Astrocyte (in vitro differentiated cells and primary cell): ENCODE measurements at regions not wholly inside any gene's neighbourhood (a gene's known extent, or its start where the extent isn't known, plus 50 kb on each side); places are given as distances from the start of the nearest gene placed in this dataset.

Experiments
- DNase-seq: peaks from one replicate; pipeline ENCODE4 v3.0.0-alpha.2; 2010; ENCODE audit warnings: low read depth
- FAIRE-seq: peaks from 2 replicates; lab custom pipeline; 2011; peaks lifted over from hg19 to GRCh38; lab: Jason Lieb, UNC
- H2AFZ ChIP-seq: 2 replicates; pipeline ENCODE4 v1.6.0; 2012; ENCODE audit warnings: low read depth, low read length, inconsistent platforms
- H3K27ac ChIP-seq: 2 replicates; pipeline ENCODE4 v1.5.1; 2011; ENCODE audit warnings: low read depth, low read length, inconsistent platforms
- H3K27me3 ChIP-seq: 2 replicates; pipeline ENCODE4 v1.6.0; 2011; ENCODE audit warnings: low read length, inconsistent platforms; ENCODE audit not compliant: insufficient read depth
- H3K36me3 ChIP-seq: 2 replicates; pipeline ENCODE4 v1.5.1; 2011; ENCODE audit warnings: low read length, inconsistent platforms; ENCODE audit not compliant: insufficient read depth
- H3K4me1 ChIP-seq: 2 replicates; pipeline ENCODE4 v1.5.1; 2011; ENCODE audit warnings: low read length, inconsistent platforms; ENCODE audit not compliant: insufficient read depth
- H3K4me2 ChIP-seq: 2 replicates; pipeline ENCODE4 v1.6.0; 2012; ENCODE audit warnings: low read length, inconsistent platforms
- H3K4me3 ChIP-seq: 2 replicates; pipeline ENCODE4 v1.5.1; 2011; ENCODE audit warnings: low read depth, mild to moderate bottlenecking, low read length, inconsistent platforms; ENCODE audit not compliant: insufficient read depth
- H3K79me2 ChIP-seq: 2 replicates; pipeline ENCODE4 v1.6.0; 2012; ENCODE audit warnings: mild to moderate bottlenecking, low read length, inconsistent platforms; ENCODE audit not compliant: insufficient read depth
- H3K9ac ChIP-seq: 2 replicates; pipeline ENCODE4 v1.6.0; 2012; ENCODE audit warnings: mild to moderate bottlenecking, low read length, inconsistent platforms
- H3K9me3 ChIP-seq: 2 replicates; pipeline ENCODE4 v1.5.1; 2012; ENCODE audit warnings: low read depth, mild to moderate bottlenecking, low read length, inconsistent platforms; ENCODE audit not compliant: insufficient read depth
- H4K20me1 ChIP-seq: 2 replicates; pipeline ENCODE4 v1.6.0; 2012; ENCODE audit warnings: low read length, inconsistent platforms; ENCODE audit not compliant: insufficient read depth
- H3K27ac Mint-ChIP-seq: one replicate; pipeline ENCODE4 v1.8.0; 2021; ENCODE audit warnings: mild to moderate bottlenecking, mixed read lengths; ENCODE audit not compliant: unreplicated experiment
- H3K27me3 Mint-ChIP-seq: one replicate; pipeline ENCODE4 v1.8.0; 2021; ENCODE audit warnings: low read depth, mixed read lengths; ENCODE audit not compliant: unreplicated experiment
- H3K36me3 Mint-ChIP-seq: one replicate; pipeline ENCODE4 v1.8.0; 2021; ENCODE audit warnings: low read depth, mixed read lengths; ENCODE audit not compliant: unreplicated experiment
- H3K4me1 Mint-ChIP-seq: one replicate; pipeline ENCODE4 v1.8.0; 2021; ENCODE audit warnings: low read depth, mixed read lengths; ENCODE audit not compliant: unreplicated experiment
- H3K4me3 Mint-ChIP-seq: one replicate; pipeline ENCODE4 v1.8.0; 2021; ENCODE audit warnings: mild to moderate bottlenecking, moderate library complexity, mixed read lengths; ENCODE audit not compliant: unreplicated experiment
- H3K9me3 Mint-ChIP-seq: one replicate; pipeline ENCODE4 v1.8.0; 2021; ENCODE audit warnings: mild to moderate bottlenecking, mixed read lengths; ENCODE audit not compliant: unreplicated experiment
- CTCF ChIP-seq: IDR thresholded peaks from 2 replicates; pipeline ENCODE4 v1.5.1; 2011; ENCODE audit warnings: low read depth, mild to moderate bottlenecking, inconsistent platforms, low read length, moderate library complexity; ENCODE audit not compliant: insufficient read depth
- EZH2 ChIP-seq: IDR thresholded peaks from 2 replicates; pipeline ENCODE4 v1.6.1; 2012; ENCODE audit warnings: mild to moderate bottlenecking, low read length, inconsistent platforms; ENCODE audit not compliant: insufficient read depth

GRCh38 chr4:145346081-145346480 lies 135.6 kb upstream of the SMAD1 start:
- Mint-ChIP-seq H3K4me1 (peaks cover 47% of the 10 kb centered on the region), H3K27me3 (no peaks in the 10 kb centered on the region), H3K9me3 (peaks cover 9% of the 10 kb centered on the region), H3K36me3 (no peaks in the 10 kb centered on the region), H3K4me3 (no peak overlapping the region), H3K27ac (no peak overlapping the region)
- H3K27ac ChIP-seq: no peak overlapping the region
- H3K9me3 ChIP-seq: no peaks in the 10 kb centered on the region
- H3K9ac ChIP-seq: no peak overlapping the region
- H3K79me2 ChIP-seq: no peaks in the 10 kb centered on the region
- H3K36me3 ChIP-seq: no peaks in the 10 kb centered on the region
- peaks cover 12% of the 10 kb centered on the region for H3K4me1 ChIP-seq
- H3K27me3 ChIP-seq: no peaks in the 10 kb centered on the region
- no peak overlapping the region for H2AFZ ChIP-seq
- DNase-seq (no peak), FAIRE-seq (no peak)
- TF ChIP-seq CTCF (no peak), EZH2 (no peak)
- no peak overlapping the region for H3K4me3 ChIP-seq
- no peaks in the 10 kb centered on the region for H4K20me1 ChIP-seq
- no peak overlapping the region for H3K4me2 ChIP-seq

- Histone ChIP-seq H2AFZ (no peak overlapping the region), H3K4me2 (no peak overlapping the region), H4K20me1 (no peaks in the 10 kb centered on the region), H3K9me3 (no peaks in the 10 kb centered on the region), H3K4me1 (peaks cover 12% of the 10 kb centered on the region), H3K79me2 (no peaks in the 10 kb centered on the region), H3K27ac (no peak overlapping the region), H3K36me3 (no peaks in the 10 kb centered on the region), H3K27me3 (no peaks in the 10 kb centered on the region), H3K9ac (no peak overlapping the region), H3K4me3 (no peak overlapping the region)
- Mint-ChIP-seq H3K27me3 (no peaks in the 10 kb centered on the region), H3K36me3 (no peaks in the 10 kb centered on the region), H3K4me1 (peaks cover 47% of the 10 kb centered on the region), H3K9me3 (peaks cover 9% of the 10 kb centered on the region), H3K4me3 (no peak overlapping the region), H3K27ac (peak overlapping the region; percentile 50)
- no peak for FAIRE-seq
- TF ChIP-seq EZH2 (no peak), CTCF (no peak)
- peak; percentile 84 for DNase-seq
Measured at GRCh38 chr4:145345401-145345800, 136.3 kb upstream of the SMAD1 start.

GRCh38 chr4:145341381-145341780 lies 140.3 kb upstream of the SMAD1 start:
- Histone ChIP-seq H3K79me2 (no peaks in the 10 kb centered on the region), H3K27me3 (no peaks in the 10 kb centered on the region), H3K4me2 (no peak overlapping the region), H3K4me3 (no peak overlapping the region), H3K36me3 (no peaks in the 10 kb centered on the region), H4K20me1 (no peaks in the 10 kb centered on the region), H3K27ac (no peak overlapping the region), H3K4me1 (no peaks in the 10 kb centered on the region), H3K9me3 (no peaks in the 10 kb centered on the region), H3K9ac (no peak overlapping the region), H2AFZ (no peak overlapping the region)
- TF ChIP-seq EZH2: no peak
- no peak for TF ChIP-seq CTCF
- H3K27me3 Mint-ChIP-seq: no peaks in the 10 kb centered on the region
- H3K27ac Mint-ChIP-seq: peak overlapping the region; percentile 2
- H3K36me3 Mint-ChIP-seq: no peaks in the 10 kb centered on the region
- no peak overlapping the region for H3K4me3 Mint-ChIP-seq
- DNase-seq (no peak), FAIRE-seq (no peak)
- peaks cover 24% of the 10 kb centered on the region for H3K4me1 Mint-ChIP-seq
- no peaks in the 10 kb centered on the region for H3K9me3 Mint-ChIP-seq
